Amniotic epithelial cell (primary cell): ENCODE measurements at regions not wholly inside any gene's neighbourhood (a gene's known extent, or its start where the extent isn't known, plus 50 kb on each side); places are given as distances from the start of the nearest gene placed in this dataset.

Source experiments
- DNase-seq: peaks from one replicate; pipeline ENCODE4 v3.0.0-alpha.2; 2010; ENCODE audit warnings: low read depth

GRCh38 chr6:159099961-159100360, 55.2 kb upstream of the TAGAP start:
- DNase-seq = no peak

- no peak for DNase-seq
These were observed 54.5 kb upstream of the TAGAP start for GRCh38 chr6:159099276-159099675.

DNA sequence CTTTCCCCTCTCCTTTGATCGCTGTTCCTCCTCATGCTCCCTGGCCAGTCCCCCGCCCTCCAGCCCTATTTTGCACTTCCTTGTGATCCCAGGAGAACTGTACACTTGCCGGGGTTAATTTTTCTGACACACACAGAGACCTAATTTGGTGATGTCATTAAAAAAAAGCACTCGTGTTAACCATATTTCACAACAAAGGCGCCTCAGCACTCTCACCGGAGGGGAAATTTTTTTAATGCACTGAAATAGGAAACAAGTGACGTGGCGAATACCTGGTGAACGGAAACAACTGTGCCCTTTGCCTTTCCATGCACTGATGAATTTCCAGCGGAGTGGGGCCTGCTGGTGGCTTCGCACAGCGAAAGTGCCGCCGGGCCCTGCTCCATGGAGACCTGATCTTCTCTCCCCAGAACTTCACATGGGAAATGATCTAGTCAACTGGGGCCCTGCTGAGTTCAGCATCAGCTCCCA, 53.9 kb upstream of the TAGAP start:
- DNase-seq = no peak

DNA sequence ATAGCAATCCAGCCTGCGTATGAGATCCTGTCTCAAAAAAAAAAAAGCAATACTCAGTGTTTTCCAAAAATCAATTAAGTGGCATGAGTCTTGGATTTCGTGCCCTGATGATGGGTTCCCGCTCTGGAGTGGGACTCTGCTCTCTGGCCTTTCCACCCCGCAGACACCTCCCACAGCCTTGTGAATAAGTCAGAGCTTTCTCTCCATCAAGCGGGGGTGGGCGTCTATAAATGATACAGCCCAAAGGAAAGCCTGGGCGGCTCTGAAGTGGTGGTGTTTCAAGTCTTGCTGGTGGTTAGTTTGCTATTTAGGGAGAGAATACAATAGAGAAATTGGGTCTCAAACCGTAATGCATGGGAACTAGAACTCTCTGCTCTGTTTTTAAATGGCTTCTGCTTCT, 52.5 kb upstream of the TAGAP start:
- no peak for DNase-seq

- DNase-seq = no peak
These were observed 50.8 kb upstream of the TAGAP start for GRCh38 chr6:159095616-159096015.

DNA sequence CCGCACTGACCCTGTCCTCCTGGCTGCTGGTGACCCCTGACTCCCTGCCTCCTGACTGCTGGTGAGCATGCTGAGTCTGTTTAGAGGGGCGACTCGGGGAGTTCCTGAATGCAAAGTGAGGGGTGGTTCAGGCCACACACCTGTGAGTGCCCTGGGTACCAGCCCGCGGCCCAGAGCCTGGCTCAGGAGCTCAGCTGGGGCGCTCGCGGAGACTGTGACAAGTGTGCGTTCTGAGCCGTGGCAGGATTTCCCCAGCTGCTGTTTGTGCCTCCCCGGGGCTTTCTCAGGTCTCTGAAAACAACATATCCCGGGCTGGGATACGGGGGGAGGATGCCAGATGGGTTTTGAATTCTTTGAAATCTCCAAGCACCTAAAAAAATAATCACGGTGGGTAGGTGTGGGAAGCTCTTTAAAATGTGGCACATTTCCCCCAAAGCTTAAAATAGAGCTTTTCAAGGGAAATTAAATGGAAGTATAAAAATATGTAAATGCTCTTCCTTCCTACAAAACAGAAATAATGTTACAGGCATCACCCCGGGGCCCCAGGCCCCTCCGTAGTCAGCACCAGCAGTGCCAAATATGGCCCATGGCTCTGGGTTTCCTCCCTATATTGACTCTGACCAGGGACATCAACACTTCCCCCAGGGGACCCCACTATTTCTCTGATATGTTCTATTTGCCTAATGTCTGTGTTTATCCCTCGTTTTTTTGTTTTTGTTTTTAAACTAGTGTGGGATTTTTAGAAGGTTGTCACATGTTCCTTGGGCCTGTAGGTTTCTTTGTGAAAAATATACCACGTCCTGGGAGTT, 49.9 kb upstream of the TAGAP start:
- DNase-seq = no peak
